DND-41 (cell line): ENCODE measurements at regions not wholly inside any gene's neighbourhood (a gene's known extent, or its start where the extent isn't known, plus 50 kb on each side); places are given as distances from the start of the nearest gene placed in this dataset.

Experiments
- ATAC-seq: fragments of 200-7000 bp; cut with Tn5 transposase; 3 replicates; pipeline ENCODE4 v1.9.1; 2021; ENCODE audit warnings: low read depth; ENCODE audit not compliant: insufficient read depth
- DNase-seq: peaks from one replicate; pipeline ENCODE4 v3.0.0-alpha.2; 2020
- H2AFZ ChIP-seq: 2 replicates; pipeline ENCODE4 v1.6.0; 2012; ENCODE audit warnings: low read depth, low read length
- H3K27ac ChIP-seq: 2 replicates; pipeline ENCODE4 v1.5.1; 2012; ENCODE audit warnings: low read length, inconsistent platforms
- H3K27me3 ChIP-seq: fragments of 200-600 bp; sonication (generic); 2 replicates; pipeline ENCODE4 v1.6.0; 2012; ENCODE audit warnings: low read length, mild to moderate bottlenecking, inconsistent platforms; ENCODE audit not compliant: insufficient read depth, poor library complexity
- H3K36me3 ChIP-seq: 2 replicates; pipeline ENCODE4 v1.5.1; 2012; ENCODE audit warnings: low read length, inconsistent platforms; ENCODE audit not compliant: insufficient read depth
- H3K4me1 ChIP-seq: 2 replicates; pipeline ENCODE4 v1.5.1; 2012; ENCODE audit warnings: mild to moderate bottlenecking, low read length; ENCODE audit not compliant: insufficient read depth
- H3K4me2 ChIP-seq: 2 replicates; pipeline ENCODE4 v1.6.0; 2012; ENCODE audit warnings: mild to moderate bottlenecking, moderate library complexity, low read length, inconsistent platforms; ENCODE audit not compliant: insufficient read depth
- H3K4me3 ChIP-seq, 2 experiments: fragments of 200-600 bp in 1 of 2; shearing (Covaris generic) in 1 of 2; 2 replicates each; pipeline ENCODE4 v1.5.1; 2012 to 2016; ENCODE audit warnings: inconsistent platforms in 2 of 2, low read length in 2 of 2, mild to moderate bottlenecking in 2 of 2, low read depth in 1 of 2, moderate library complexity in 1 of 2
- H3K79me2 ChIP-seq: 2 replicates; pipeline ENCODE4 v1.6.0; 2012; ENCODE audit warnings: low read length, inconsistent platforms; ENCODE audit not compliant: insufficient read depth
- H3K9ac ChIP-seq: 2 replicates; pipeline ENCODE4 v1.6.0; 2012; ENCODE audit warnings: low read depth, mild to moderate bottlenecking, inconsistent platforms, low read length, moderate library complexity
- H3K9me3 ChIP-seq: 2 replicates; pipeline ENCODE4 v1.5.1; 2012; ENCODE audit warnings: low read length, moderate library complexity, mild to moderate bottlenecking, inconsistent platforms; ENCODE audit not compliant: insufficient read depth, severe bottlenecking
- H4K20me1 ChIP-seq: 2 replicates; pipeline ENCODE4 v1.6.0; 2012; ENCODE audit warnings: low read length; ENCODE audit not compliant: insufficient read depth
- EZH2 ChIP-seq: IDR thresholded peaks from 3 replicates; pipeline ENCODE4 v1.6.1; 2012; ENCODE audit warnings: borderline replicate concordance, low read depth, mild to moderate bottlenecking, moderate library complexity, low read length, inconsistent platforms; ENCODE audit not compliant: severe bottlenecking
- TF ChIP-seq, protein P1 (sequence below): IDR thresholded peaks from 2 replicates; pipeline ENCODE4 v1.5.1; 2012; ENCODE audit warnings: borderline replicate concordance, low read length, moderate library complexity, mild to moderate bottlenecking; ENCODE audit not compliant: poor library complexity, severe bottlenecking; ENCODE audit errors: extremely low read depth

- H3K27ac ChIP-seq, result no peak overlapping the region
- no peak for ATAC-seq
Measured at GRCh38 chr17:13727441-13728171, 125.9 kb upstream of the HS3ST3A1 start.

DNA sequence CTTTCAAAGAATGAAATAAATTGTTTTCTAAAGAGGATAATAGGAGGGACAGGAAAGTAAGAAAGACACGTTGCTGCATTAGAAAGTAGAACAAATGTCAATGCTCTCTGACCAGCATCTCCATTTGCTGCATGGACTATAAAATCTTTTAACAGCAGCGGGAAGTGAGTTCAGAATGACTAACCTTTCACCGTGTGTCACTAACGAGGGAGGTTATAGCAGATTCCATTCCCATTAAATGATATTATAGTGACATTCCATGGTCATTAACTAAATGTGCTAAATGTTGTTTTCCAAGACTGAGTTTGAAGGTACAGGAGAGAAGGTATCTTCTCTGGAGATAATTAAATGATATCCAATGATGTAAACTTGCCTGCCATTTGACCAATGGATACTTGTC is 127.1 kb upstream of the HS3ST3A1 start:
- H3K27me3 ChIP-seq, result no peaks in the 10 kb centered on the region
- ATAC-seq, result no peak
- H3K9ac ChIP-seq, result no peak overlapping the region
- H3K4me2 ChIP-seq, result no peak overlapping the region
- H3K79me2 ChIP-seq, result no peaks in the 10 kb centered on the region
- no peak overlapping the region for H3K27ac ChIP-seq
- H3K36me3 ChIP-seq, result no peaks in the 10 kb centered on the region
- H3K4me1 ChIP-seq, result no peaks in the 10 kb centered on the region
- H2AFZ ChIP-seq, result no peak overlapping the region
- TF ChIP-seq, protein P1, sequence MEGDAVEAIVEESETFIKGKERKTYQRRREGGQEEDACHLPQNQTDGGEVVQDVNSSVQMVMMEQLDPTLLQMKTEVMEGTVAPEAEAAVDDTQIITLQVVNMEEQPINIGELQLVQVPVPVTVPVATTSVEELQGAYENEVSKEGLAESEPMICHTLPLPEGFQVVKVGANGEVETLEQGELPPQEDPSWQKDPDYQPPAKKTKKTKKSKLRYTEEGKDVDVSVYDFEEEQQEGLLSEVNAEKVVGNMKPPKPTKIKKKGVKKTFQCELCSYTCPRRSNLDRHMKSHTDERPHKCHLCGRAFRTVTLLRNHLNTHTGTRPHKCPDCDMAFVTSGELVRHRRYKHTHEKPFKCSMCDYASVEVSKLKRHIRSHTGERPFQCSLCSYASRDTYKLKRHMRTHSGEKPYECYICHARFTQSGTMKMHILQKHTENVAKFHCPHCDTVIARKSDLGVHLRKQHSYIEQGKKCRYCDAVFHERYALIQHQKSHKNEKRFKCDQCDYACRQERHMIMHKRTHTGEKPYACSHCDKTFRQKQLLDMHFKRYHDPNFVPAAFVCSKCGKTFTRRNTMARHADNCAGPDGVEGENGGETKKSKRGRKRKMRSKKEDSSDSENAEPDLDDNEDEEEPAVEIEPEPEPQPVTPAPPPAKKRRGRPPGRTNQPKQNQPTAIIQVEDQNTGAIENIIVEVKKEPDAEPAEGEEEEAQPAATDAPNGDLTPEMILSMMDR, result no peak
- no peak for TF ChIP-seq EZH2
- no peak for DNase-seq
- no peak overlapping the region for H3K4me3 ChIP-seq
- H4K20me1 ChIP-seq, result no peaks in the 10 kb centered on the region
- no peaks in the 10 kb centered on the region for H3K9me3 ChIP-seq

More at GRCh38 chr17:13727441-13728171, 125.9 kb upstream of the HS3ST3A1 start:
- no peaks in the 10 kb centered on the region for H4K20me1 ChIP-seq
- H3K79me2 ChIP-seq, result no peaks in the 10 kb centered on the region
- TF ChIP-seq, protein P1, result no peak
- no peak for TF ChIP-seq EZH2
- no peaks in the 10 kb centered on the region for H3K9me3 ChIP-seq
- H3K9ac ChIP-seq, result no peak overlapping the region
- no peak overlapping the region for H3K4me3 ChIP-seq
- no peak overlapping the region for H3K4me2 ChIP-seq
- no peak overlapping the region for H2AFZ ChIP-seq
- no peaks in the 10 kb centered on the region for H3K4me1 ChIP-seq
- no peaks in the 10 kb centered on the region for H3K36me3 ChIP-seq
- DNase-seq, result no peak
- no peaks in the 10 kb centered on the region for H3K27me3 ChIP-seq

GRCh38 chr17:13729466-13730134 is 127.9 kb upstream of the HS3ST3A1 start:
- Histone ChIP-seq H4K20me1 (no peaks in the 10 kb centered on the region), H3K36me3 (no peaks in the 10 kb centered on the region), H3K4me3 (no peak overlapping the region), H3K9ac (no peak overlapping the region), H2AFZ (no peak overlapping the region), H3K4me1 (no peaks in the 10 kb centered on the region), H3K4me2 (no peak overlapping the region), H3K9me3 (no peaks in the 10 kb centered on the region), H3K27me3 (no peaks in the 10 kb centered on the region), H3K79me2 (no peaks in the 10 kb centered on the region), H3K27ac (no peak overlapping the region)
- DNase-seq (no peak), ATAC-seq (no peak)
- TF ChIP-seq EZH2, result no peak
- TF ChIP-seq, protein P1, result no peak
